Esophagus squamous epithelium (tissue), 4 donors: ENCODE measurements at regions not wholly inside any gene's neighbourhood (a gene's known extent, or its start where the extent isn't known, plus 50 kb on each side); places are given as distances from the start of the nearest gene placed in this dataset.

Experiments
- CTCF ChIP-seq, 6 experiments: fragments of 450-650 bp in 4 of 6; fragments of 200-600 bp in 2 of 6; sonication (generic) in 2 of 6; IDR thresholded peaks; one replicate each; pipeline ENCODE4 v1.5.1; 2016 to 2019; ENCODE audit warnings: antibody characterized with exemption in 6 of 6, mild to moderate bottlenecking in 4 of 6, moderate library complexity in 4 of 6
- POLR2A ChIP-seq, 4 donors: fragments of 450-650 bp; IDR thresholded peaks; one replicate each; pipeline ENCODE4 v1.6.1; 2017; ENCODE audit warnings: antibody characterized with exemption in 4 of 4, mild to moderate bottlenecking in 4 of 4, moderate library complexity in 3 of 4

GRCh38 chr17:13978478-13978877 is 90.8 kb upstream of the COX10 start:
- TF ChIP-seq CTCF (IDR thresholded peaks at IDR 0.05) (no peak), POLR2A (IDR thresholded peaks at IDR 0.05) (no peak)
